GM12874 (cell line): ENCODE measurements at regions not wholly inside any gene's neighbourhood (a gene's known extent, or its start where the extent isn't known, plus 50 kb on each side); places are given as distances from the start of the nearest gene placed in this dataset.

Source experiments
- CTCF ChIP-seq: IDR thresholded peaks from 2 replicates; pipeline ENCODE4 v1.5.1; 2011; ENCODE audit warnings: low read depth, mild to moderate bottlenecking, control low read depth, low read length, moderate library complexity; ENCODE audit not compliant: insufficient read depth

DNA sequence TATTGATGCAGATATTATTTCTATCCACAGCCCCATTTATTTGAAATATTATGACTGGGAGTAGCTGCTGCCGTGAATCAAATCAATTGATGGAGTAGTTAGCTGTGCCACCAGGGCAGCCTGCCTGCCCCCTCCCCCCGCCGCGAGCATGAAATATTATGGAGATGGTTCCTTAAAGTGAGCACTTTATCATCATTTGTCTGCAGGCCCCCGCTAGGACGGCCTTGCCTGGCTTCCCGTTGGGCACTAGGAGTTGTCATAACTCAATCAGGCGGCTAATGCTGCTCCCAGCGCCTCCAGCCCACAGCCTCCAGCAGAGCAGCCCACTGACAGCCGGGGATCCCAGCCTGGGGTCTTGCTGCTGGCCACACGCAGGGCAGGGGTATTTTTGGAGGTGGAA is 173.9 kb downstream of the SALL1 start:
- no peak for TF ChIP-seq CTCF

DNA sequence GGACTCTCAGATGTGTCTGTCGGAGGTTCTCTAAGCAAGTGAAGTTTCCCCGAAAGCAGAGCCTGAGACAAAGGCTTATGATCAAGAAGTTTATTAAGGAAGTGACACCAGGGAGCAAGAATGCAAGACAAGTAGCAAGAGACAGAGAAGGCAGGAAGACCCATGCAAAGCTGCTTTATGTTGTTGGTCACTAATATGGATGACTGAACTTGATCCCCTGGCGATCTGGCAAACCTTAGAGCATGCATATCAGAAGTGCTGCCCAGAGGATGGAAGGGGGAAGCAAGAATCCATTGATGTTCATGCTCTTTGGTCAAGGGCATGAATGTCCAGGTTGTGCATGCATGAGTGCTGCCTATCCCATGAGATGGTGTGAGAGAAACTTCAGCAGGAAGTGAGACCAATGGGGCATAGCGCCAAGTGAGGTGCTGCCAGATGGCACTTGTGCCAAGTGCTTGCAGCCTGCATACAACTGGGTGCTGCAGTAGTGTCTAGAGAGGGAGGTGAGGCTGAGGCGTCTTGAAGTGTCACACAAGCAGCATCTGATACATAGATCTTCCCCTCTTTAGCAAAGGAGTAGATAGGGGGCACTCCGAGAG is 176.5 kb downstream of the SALL1 start:
- no peak for TF ChIP-seq CTCF

DNA sequence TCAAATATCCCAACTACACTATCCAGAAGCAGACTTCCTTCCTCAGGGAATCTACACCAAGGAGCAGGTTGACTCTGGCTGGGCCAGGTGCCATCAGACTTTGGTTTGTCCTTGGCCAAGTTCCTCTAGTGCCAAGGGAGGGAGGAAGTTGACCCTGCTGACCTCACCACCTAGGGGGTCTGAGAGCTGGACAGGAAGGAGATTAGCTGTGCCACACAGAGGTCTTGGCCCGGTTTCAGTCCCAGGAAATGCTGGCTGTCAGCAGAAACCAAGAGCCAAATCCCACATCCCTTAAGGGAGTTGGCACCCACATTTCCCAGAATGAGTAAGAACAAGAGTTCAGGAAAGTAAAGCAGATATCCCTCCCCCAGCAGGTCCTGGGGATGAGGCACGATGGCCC is 178.2 kb downstream of the SALL1 start:
- TF ChIP-seq CTCF = no peak

DNA sequence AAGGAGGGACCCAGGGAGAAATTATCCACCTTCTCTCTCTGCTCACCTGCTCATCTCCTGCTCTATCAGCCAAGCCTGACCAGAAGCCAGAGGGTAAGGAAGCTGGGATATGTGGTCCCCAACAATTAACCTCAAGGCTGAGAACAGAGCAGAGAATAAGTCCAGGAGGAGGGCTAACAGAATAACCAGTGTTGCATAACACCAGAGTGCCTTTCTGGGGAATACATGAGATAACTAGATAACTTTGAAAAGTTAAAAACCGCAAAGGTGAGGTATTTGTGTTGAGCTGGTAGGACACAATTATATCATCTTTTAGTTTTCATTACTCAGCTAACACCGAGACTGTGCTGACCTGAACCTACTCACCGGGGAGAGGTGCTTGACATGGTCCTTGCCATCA is 180.8 kb downstream of the SALL1 start:
- TF ChIP-seq CTCF = no peak

DNA sequence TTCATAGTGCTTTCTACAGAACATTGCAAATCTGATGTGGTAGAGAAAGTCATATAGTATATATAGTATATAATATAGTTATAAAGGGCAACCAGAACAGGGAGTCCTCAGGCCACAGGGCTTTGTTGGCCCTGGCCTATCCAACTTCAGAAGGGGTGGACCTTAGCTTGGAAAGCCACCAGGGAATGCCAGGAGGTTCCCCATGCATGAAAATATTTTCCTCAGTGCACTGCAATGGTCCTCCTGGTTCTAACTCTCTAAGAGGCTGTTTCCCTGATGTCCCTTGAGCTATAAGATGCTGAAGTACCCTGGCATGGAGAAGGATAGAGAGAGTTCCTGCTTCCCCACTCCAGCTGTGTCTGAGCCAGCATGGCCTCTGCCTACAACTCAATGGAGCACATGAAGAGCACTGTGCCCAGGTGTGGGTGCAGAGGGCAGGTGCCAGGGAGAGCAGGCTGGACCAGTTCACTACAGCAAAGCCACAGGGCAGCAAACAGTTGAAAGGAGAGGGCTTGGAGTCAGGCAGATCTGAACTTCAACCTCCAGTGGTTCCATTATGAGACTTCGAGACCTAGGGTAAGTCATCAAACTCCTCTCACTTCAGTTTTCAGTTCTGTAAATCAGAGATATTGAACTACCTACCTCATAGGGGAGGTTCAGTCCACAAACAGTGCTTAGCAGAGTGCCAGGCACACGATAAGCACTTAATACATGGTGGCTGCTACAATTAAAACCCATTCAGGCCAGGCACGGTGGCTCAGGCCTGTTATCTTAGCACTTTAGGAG is 183.1 kb downstream of the SALL1 start:
- TF ChIP-seq CTCF = no peak

- no peak for TF ChIP-seq CTCF
Measured at GRCh38 chr16:50964491-50964890, 186.6 kb downstream of the SALL1 start.

DNA sequence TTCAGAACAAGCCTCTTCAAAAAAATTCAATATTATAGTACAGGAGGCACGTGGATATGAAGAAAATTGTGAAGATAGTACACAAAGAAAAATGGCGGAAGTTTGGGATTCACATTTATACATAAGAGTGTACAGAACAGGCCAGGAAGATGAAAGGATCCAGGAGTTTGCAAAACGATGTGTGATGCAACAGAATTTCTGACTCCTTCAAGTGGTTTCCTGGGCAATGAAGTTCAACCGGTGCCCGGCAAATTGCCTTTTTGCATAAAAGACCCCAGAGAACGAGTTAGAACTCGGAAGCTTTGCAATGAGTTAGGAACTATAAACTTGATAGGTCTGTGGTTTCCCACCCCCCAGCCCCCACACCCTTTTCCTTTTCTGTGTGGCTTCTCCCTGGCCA is 189.1 kb downstream of the SALL1 start:
- TF ChIP-seq CTCF = no peak
